ENCODE measurements at regions not wholly inside any gene's neighbourhood (a gene's known extent, or its start where the extent isn't known, plus 50 kb on each side); places are given as distances from the start of the nearest gene placed in this dataset.

- no peak overlapping the region for H3K4me2 ChIP-seq (ENCODE audit: insufficient read depth, insufficient read length, low read length)
- TF ChIP-seq CTCF (conservative IDR thresholded peaks at IDR 0.05), result no peak
- H3K79me2 ChIP-seq (ENCODE audit: insufficient read depth, low read length), result no peaks in the 10 kb centered on the region
- H3K4me1 Mint-ChIP-seq, result no peaks in the 10 kb centered on the region
- no peak overlapping the region for H2BK5ac ChIP-seq (ENCODE audit: insufficient read length, low read length)
- no peak overlapping the region for H3K4ac ChIP-seq (ENCODE audit: low read depth, low read length)
- no peaks in the 10 kb centered on the region for H3K27me3 Mint-ChIP-seq (ENCODE audit: low read depth)
- H3K27ac ChIP-seq (ENCODE audit: insufficient read length, low read depth, low read length), result no peak overlapping the region
- peaks cover 6 to 9% of the 10 kb centered on the region in 2 experiments; a peak in 3 of 5 replicates for H3K9me3 Mint-ChIP-seq
- H3K4me1 ChIP-seq (ENCODE audit: insufficient read depth, low read length), result no peaks in the 10 kb centered on the region
- no peaks in the 10 kb centered on the region for H3K27me3 ChIP-seq (ENCODE audit: insufficient read depth, low read length)
- H3K9ac ChIP-seq (ENCODE audit: extremely low read depth, insufficient read length, low read length), result no peak overlapping the region
- no peak overlapping the region for H2BK120ac ChIP-seq (ENCODE audit: low read depth, low read length, poor library complexity, severe bottlenecking)
- H3K4me3 Mint-ChIP-seq, result no peak overlapping the region
- H2AK5ac ChIP-seq (ENCODE audit: insufficient read length, low read length), result no peak overlapping the region
- H4K8ac ChIP-seq (replicated peaks; ENCODE audit: insufficient read length, low read depth, low read length), result no peak overlapping the region
- H2AFZ ChIP-seq (ENCODE audit: low read length), result no peak overlapping the region
- no peak overlapping the region for H2BK15ac ChIP-seq (ENCODE audit: low read depth, low read length)
- no peaks in the 10 kb centered on the region for H3K79me1 ChIP-seq (ENCODE audit: insufficient read depth, low read depth, low read length, poor library complexity, severe bottlenecking)
- no peaks in the 10 kb centered on the region for H3K23me2 ChIP-seq (ENCODE audit: insufficient read length, low read depth, low read length, poor library complexity, severe bottlenecking)
- no peak overlapping the region for H3K14ac ChIP-seq (ENCODE audit: insufficient read depth, low read length)
- no CpG with 5 or more reads among the region's 7 CpGs for WGBS (ENCODE audit: extremely low coverage, insufficient read length, low lambda C conversion rate)
- no peak overlapping the region for H2BK12ac ChIP-seq (ENCODE audit: insufficient read length, low read depth, low read length)
- no peak overlapping the region for H3K23ac ChIP-seq (ENCODE audit: insufficient read length, low read depth, low read length)
- no peak overlapping the region for H3K27ac Mint-ChIP-seq
- peak; percentile 28 for DNase-seq
- no peak overlapping the region for H3K56ac ChIP-seq (ENCODE audit: insufficient read length, low read depth, low read length)
- no peak overlapping the region for H4K91ac ChIP-seq (ENCODE audit: insufficient read length, low read depth, low read length)
- no peak overlapping the region for H3K18ac ChIP-seq (ENCODE audit: insufficient read length, low read depth, low read length)
- no peak overlapping the region for H2BK20ac ChIP-seq (ENCODE audit: low read depth, low read length, poor library complexity, severe bottlenecking)
- H3K36me3 Mint-ChIP-seq (ENCODE audit: insufficient read depth in 1 of 3, low read depth in 3 of 3), result peaks cover 0 to 15% (median 7%) of the 10 kb centered on the region in 3 experiments; a peak in 4 of 7 replicates
- H4K5ac ChIP-seq (ENCODE audit: insufficient read length, low read depth, low read length), result no peak overlapping the region
- H3T11ph ChIP-seq (ENCODE audit: low read length), result no peak overlapping the region
- H3K9me3 ChIP-seq (ENCODE audit: control insufficient read depth, low read depth, low read length), result no peaks in the 10 kb centered on the region
- H4K20me1 ChIP-seq (ENCODE audit: control insufficient read depth, insufficient read depth, insufficient read length), result no peaks in the 10 kb centered on the region
These were observed 198.6 kb downstream of the MMUT start for GRCh38 chr6:49264496-49264895.

Measured in H9 (cell line).